PC-9 (cell line): ENCODE measurements at regions not wholly inside any gene's neighbourhood (a gene's known extent, or its start where the extent isn't known, plus 50 kb on each side); places are given as distances from the start of the nearest gene placed in this dataset.

Experiments
- BruUV-seq: library from RNA; stranded (reverse); fragments of 400-500 nt; replicated peaks from 2 replicates; lab custom pipeline; 2021; lab: Mats Ljungman, UMichigan
- CTCF ChIA-PET: fragments of 300-600 bp; sonication (Branson Sonifier 250); formaldehyde crosslinking; loops from one replicate; lab custom pipeline; 2022; ENCODE audit warnings: antibody characterized with exemption; lab: Charles Lee
- POLR2A ChIA-PET: fragments of 300-600 bp; sonication (Branson Sonifier 250); formaldehyde crosslinking; loops from one replicate; lab custom pipeline; 2022; ENCODE audit warnings: antibody characterized with exemption; ENCODE audit not compliant: unreplicated experiment; lab: Charles Lee
- DNase-seq, 2 experiments: peaks; one replicate each; pipeline versions ENCODE4 v3.0.0 to v3.0.0-alpha.2; 2015 to 2022; ENCODE audit warnings: mixed read lengths in 1 of 2
- H2AFZ ChIP-seq: fragments of 200-600 bp; sonication (generic); 2 replicates; pipeline ENCODE4 v1.8.1; 2017; ENCODE audit warnings: antibody characterized with exemption
- H3F3A ChIP-seq: fragments of 200-600 bp; sonication (generic); 2 replicates; pipeline ENCODE4 v1.8.1; 2017; ENCODE audit warnings: antibody characterized with exemption, mild to moderate bottlenecking, low read depth; ENCODE audit not compliant: insufficient read depth
- H3K27ac ChIP-seq: fragments of 200-600 bp; sonication (generic); 2 replicates; pipeline ENCODE4 v1.6.1; 2016; ENCODE audit warnings: mixed run types
- H3K27me3 ChIP-seq: fragments of 200-600 bp; sonication (generic); 2 replicates; pipeline ENCODE4 v1.6.1; 2016; ENCODE audit warnings: low read depth, mixed run types; ENCODE audit not compliant: insufficient read depth
- H3K36me3 ChIP-seq: fragments of 200-600 bp; sonication (generic); 2 replicates; pipeline ENCODE4 v1.6.1; 2016; ENCODE audit warnings: low read depth, mixed run types
- H3K4me1 ChIP-seq: fragments of 200-600 bp; sonication (generic); replicated peaks from 2 replicates; pipeline ENCODE4 v1.6.1; 2016; ENCODE audit warnings: mixed run types; ENCODE audit not compliant: insufficient read depth
- H3K4me2 ChIP-seq: fragments of 200-600 bp; sonication (generic); 2 replicates; pipeline ENCODE4 v1.6.1; 2017; ENCODE audit warnings: mixed run types
- H3K4me3 ChIP-seq: fragments of 200-600 bp; sonication (generic); 2 replicates; pipeline ENCODE4 v1.6.1; 2016; ENCODE audit warnings: mixed run types
- H3K79me2 ChIP-seq: fragments of 200-600 bp; sonication (generic); 2 replicates; pipeline ENCODE4 v1.6.1; 2017; ENCODE audit warnings: low read depth, mixed run types
- H3K9me2 ChIP-seq: fragments of 200-600 bp; sonication (generic); 2 replicates; pipeline ENCODE4 v1.8.1; 2017; ENCODE audit warnings: mild to moderate bottlenecking; ENCODE audit not compliant: insufficient read depth
- H3K9me3 ChIP-seq: fragments of 200-600 bp; sonication (generic); 2 replicates; pipeline ENCODE4 v1.8.1; 2016; ENCODE audit warnings: low read depth; ENCODE audit not compliant: insufficient read depth
- H4K20me1 ChIP-seq: fragments of 200-600 bp; sonication (generic); 2 replicates; pipeline ENCODE4 v1.8.1; 2017; ENCODE audit not compliant: insufficient read depth
- EZH2 ChIP-seq: fragments of 200-600 bp; sonication (generic); IDR thresholded peaks from 2 replicates; pipeline ENCODE4 v1.8.0; 2017; ENCODE audit warnings: antibody characterized with exemption, low read depth
- intact Hi-C: fragments of 100-400 bp; cut with micrococcal nuclease; formaldehyde crosslinking; loops from one replicate; pipeline ENCODE4 v1.10.0; 2022; ENCODE audit not compliant: unreplicated experiment
- TF ChIP-seq, protein P1 (sequence below): fragments of 200-600 bp; sonication (generic); conservative IDR thresholded peaks from 2 replicates; pipeline ENCODE4 v1.6.1; 2017; ENCODE audit warnings: mixed run types, antibody characterized with exemption, mild to moderate bottlenecking, moderate library complexity

DNA sequence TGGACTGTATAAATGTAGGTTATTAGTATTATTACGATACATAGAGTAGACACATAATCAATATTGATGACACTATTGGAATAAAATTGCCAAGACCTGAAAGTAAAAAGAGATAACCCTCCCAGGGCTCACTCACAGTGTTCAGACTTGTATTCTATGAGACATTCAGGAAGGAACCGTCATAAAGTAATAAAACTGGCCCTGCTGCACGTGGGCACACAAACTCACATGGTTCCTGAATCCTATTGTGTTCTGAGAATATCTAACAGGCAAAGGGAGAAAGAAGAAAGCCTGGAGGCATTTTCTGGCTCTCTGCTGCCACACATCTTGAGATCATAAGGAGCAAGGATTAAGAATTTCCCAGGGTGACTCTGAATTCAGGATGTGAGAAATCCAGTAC, 575.9 kb downstream of the HS3ST4 start:
- Histone ChIP-seq H3K36me3 (no peaks in the 10 kb centered on the region), H3K27me3 (no peaks in the 10 kb centered on the region), H3K9me3 (no peaks in the 10 kb centered on the region), H2AFZ (no peak overlapping the region), H3K4me2 (no peak overlapping the region), H3K79me2 (no peaks in the 10 kb centered on the region), H3F3A (no peaks in the 10 kb centered on the region), H3K4me1 (no peaks in the 10 kb centered on the region), H3K4me3 (no peak overlapping the region), H4K20me1 (no peaks in the 10 kb centered on the region), H3K9me2 (no peaks in the 10 kb centered on the region), H3K27ac (no peak overlapping the region)
- POLR2A ChIA-PET: no interaction called here
- TF ChIP-seq, protein P1, sequence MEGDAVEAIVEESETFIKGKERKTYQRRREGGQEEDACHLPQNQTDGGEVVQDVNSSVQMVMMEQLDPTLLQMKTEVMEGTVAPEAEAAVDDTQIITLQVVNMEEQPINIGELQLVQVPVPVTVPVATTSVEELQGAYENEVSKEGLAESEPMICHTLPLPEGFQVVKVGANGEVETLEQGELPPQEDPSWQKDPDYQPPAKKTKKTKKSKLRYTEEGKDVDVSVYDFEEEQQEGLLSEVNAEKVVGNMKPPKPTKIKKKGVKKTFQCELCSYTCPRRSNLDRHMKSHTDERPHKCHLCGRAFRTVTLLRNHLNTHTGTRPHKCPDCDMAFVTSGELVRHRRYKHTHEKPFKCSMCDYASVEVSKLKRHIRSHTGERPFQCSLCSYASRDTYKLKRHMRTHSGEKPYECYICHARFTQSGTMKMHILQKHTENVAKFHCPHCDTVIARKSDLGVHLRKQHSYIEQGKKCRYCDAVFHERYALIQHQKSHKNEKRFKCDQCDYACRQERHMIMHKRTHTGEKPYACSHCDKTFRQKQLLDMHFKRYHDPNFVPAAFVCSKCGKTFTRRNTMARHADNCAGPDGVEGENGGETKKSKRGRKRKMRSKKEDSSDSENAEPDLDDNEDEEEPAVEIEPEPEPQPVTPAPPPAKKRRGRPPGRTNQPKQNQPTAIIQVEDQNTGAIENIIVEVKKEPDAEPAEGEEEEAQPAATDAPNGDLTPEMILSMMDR: no peak
- TF ChIP-seq EZH2: no peak
- CTCF ChIA-PET: no interaction called here
- BruUV-seq: no TSS peak
- intact Hi-C loops: no loop called here
- DNase-seq: no peak

DNA sequence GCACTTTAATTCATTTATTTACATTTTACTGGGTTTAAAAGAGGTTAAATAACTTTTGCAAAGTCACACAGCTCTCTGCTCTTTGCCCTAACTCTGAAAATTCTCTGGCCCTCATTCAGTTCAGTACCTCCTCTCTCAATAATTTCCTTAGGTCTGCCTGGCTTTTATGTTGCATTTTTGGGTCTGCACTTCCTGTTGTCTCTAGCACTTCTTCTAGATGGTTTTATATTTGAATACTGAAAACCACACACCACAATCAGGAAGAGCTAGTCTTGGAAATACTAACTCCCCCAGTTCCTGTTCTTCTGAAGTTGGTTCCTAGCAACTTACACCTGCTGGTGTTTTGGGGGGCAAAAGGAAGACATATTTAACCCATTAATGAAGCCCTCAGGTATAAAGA, 577.9 kb downstream of the HS3ST4 start:
- Histone ChIP-seq H3K9me2 (no peaks in the 10 kb centered on the region), H3K4me3 (no peak overlapping the region), H3K9me3 (no peaks in the 10 kb centered on the region), H2AFZ (no peak overlapping the region), H3K27me3 (no peaks in the 10 kb centered on the region), H3K4me1 (no peaks in the 10 kb centered on the region), H3K4me2 (no peak overlapping the region), H4K20me1 (no peaks in the 10 kb centered on the region), H3K79me2 (no peaks in the 10 kb centered on the region), H3F3A (no peaks in the 10 kb centered on the region), H3K36me3 (no peaks in the 10 kb centered on the region), H3K27ac (no peak overlapping the region)
- BruUV-seq: no TSS peak
- POLR2A ChIA-PET: no interaction called here
- CTCF ChIA-PET: no interaction called here
- DNase-seq: no peak
- TF ChIP-seq EZH2: no peak
- TF ChIP-seq, protein P1: no peak
- intact Hi-C loops: no loop called here

DNA sequence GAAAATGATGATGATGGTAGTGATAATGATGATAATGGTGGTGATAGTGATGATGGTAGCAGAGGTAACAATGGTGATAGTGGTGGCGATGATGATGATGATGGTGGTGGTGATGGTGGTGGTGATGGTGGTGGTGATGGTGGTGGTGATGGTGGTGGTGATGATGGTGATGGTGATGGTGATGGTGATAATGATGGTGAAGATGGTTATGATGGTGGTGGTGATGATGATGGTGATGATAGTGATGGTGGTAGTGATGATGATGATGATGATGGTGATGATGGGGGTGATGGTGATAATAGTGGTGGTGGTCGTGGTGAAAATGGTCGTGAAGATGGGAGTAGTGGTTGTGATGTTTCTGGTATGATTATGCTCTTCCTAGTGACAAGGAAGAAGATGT, 581.8 kb downstream of the HS3ST4 start:
- Histone ChIP-seq H4K20me1 (no peaks in the 10 kb centered on the region), H3K27ac (no peak overlapping the region), H3K36me3 (no peaks in the 10 kb centered on the region), H3K9me3 (no peaks in the 10 kb centered on the region), H3K4me1 (no peaks in the 10 kb centered on the region), H3K9me2 (no peaks in the 10 kb centered on the region), H3K4me3 (no peak overlapping the region), H2AFZ (no peak overlapping the region), H3F3A (no peaks in the 10 kb centered on the region), H3K4me2 (no peak overlapping the region), H3K27me3 (no peaks in the 10 kb centered on the region), H3K79me2 (no peaks in the 10 kb centered on the region)
- no peak for DNase-seq
- CTCF ChIA-PET: no interaction called here
- BruUV-seq: no TSS peak
- TF ChIP-seq, protein P1: no peak
- no peak for TF ChIP-seq EZH2
- intact Hi-C loops: no loop called here
- POLR2A ChIA-PET: no interaction called here
